HG02571 (cell line): ENCODE measurements at regions not wholly inside any gene's neighbourhood (a gene's known extent, or its start where the extent isn't known, plus 50 kb on each side); places are given as distances from the start of the nearest gene placed in this dataset.
"Not testable (repeated sequence)": the region's sequence is repeated elsewhere in the genome, so short reads cannot be mapped to it uniquely, and the experiment has no call there.

ENCODE experiments used
- ATAC-seq: cut with Tn5 transposase; IDR thresholded peaks from one replicate; pipeline ENCODE4 v1.9.1; 2021; ENCODE audit warnings: mild to moderate bottlenecking, moderate library complexity; ENCODE audit not compliant: unreplicated experiment

GRCh38 chr16:49003022-49003421, 278.6 kb downstream of the CBLN1 start:
- ATAC-seq, result no peak

- no peak for ATAC-seq
Observed at GRCh38 chr16:49000594-49000993, 281.0 kb downstream of the CBLN1 start.

- no peak for ATAC-seq
Observed at GRCh38 chr16:48999508-48999907, 282.1 kb downstream of the CBLN1 start.

- ATAC-seq, result no peak
Observed at GRCh38 chr16:48999044-48999443, 282.6 kb downstream of the CBLN1 start.

GRCh38 chr16:48997946-48998345, 283.7 kb downstream of the CBLN1 start:
- no peak for ATAC-seq

- ATAC-seq, result no peak
Observed at GRCh38 chr16:48997081-48997615, 284.5 kb downstream of the CBLN1 start.

GRCh38 chr16:48978501-48978900, 303.1 kb downstream of the CBLN1 start:
- no peak for ATAC-seq

GRCh38 chr16:48972236-48972635, 309.4 kb downstream of the CBLN1 start:
- no peak for ATAC-seq

GRCh38 chr16:48971571-48972077, 310.0 kb downstream of the CBLN1 start:
- no peak for ATAC-seq

GRCh38 chr16:48970216-48970615, 311.4 kb downstream of the CBLN1 start:
- no peak for ATAC-seq

GRCh38 chr16:48969611-48970010, 312.0 kb downstream of the CBLN1 start:
- no peak for ATAC-seq

GRCh38 chr16:48965386-48965785, 316.3 kb downstream of the CBLN1 start:
- ATAC-seq, result no peak

GRCh38 chr16:48963901-48964615, 317.6 kb downstream of the CBLN1 start:
- ATAC-seq, result no peak

- no peak for ATAC-seq
Observed at GRCh38 chr16:48963306-48963705, 318.3 kb downstream of the CBLN1 start.

GRCh38 chr16:48961546-48961945, 320.1 kb downstream of the CBLN1 start:
- ATAC-seq, result no peak

- ATAC-seq, result no peak
Observed at GRCh38 chr16:48960830-48961229, 320.8 kb downstream of the CBLN1 start.

- ATAC-seq, result no peak
Observed at GRCh38 chr16:48959747-48960146, 321.9 kb downstream of the CBLN1 start.

GRCh38 chr16:48959204-48959603, 322.4 kb downstream of the CBLN1 start:
- no peak for ATAC-seq

- ATAC-seq, result no peak
Observed at GRCh38 chr16:48958681-48959080, 323.0 kb downstream of the CBLN1 start.

- ATAC-seq, result no peak
Observed at GRCh38 chr16:48956620-48957019, 325.0 kb downstream of the CBLN1 start.

GRCh38 chr16:48955837-48956236, 325.8 kb downstream of the CBLN1 start:
- no peak for ATAC-seq

- not testable (repeated sequence) for ATAC-seq
Observed at GRCh38 chr16:48951621-48952125, 330.0 kb downstream of the CBLN1 start.
